ENCODE measurements at regions not wholly inside any gene's neighbourhood (a gene's known extent, or its start where the extent isn't known, plus 50 kb on each side); places are given as distances from the start of the nearest gene placed in this dataset.
A peak's percentile ranks its signal among the peaks of the same experiment; 100 is the strongest.
"Not testable (repeated sequence)": the region's sequence is repeated elsewhere in the genome, so short reads cannot be mapped to it uniquely, and the experiment has no call there.

GRCh38 chr2:201946746-201947145, 86.9 kb upstream of the FZD7 start:
- not testable (repeated sequence) for H3K9me3 ChIP-seq (replicated peaks); H3K4me3 ChIP-seq; H3K36me3 ChIP-seq; H3K27ac ChIP-seq; H3K4me1 ChIP-seq; H3K27me3 ChIP-seq; DNase-seq

- no peaks in the 10 kb centered on the region for H3K4me1 ChIP-seq
- no peak for DNase-seq
- no peaks in the 10 kb centered on the region for H3K36me3 ChIP-seq
- no peak overlapping the region for H3K4me3 ChIP-seq
- no peaks in the 10 kb centered on the region for H3K9me3 ChIP-seq (replicated peaks)
- H3K27me3 ChIP-seq: no peaks in the 10 kb centered on the region
- H3K27ac ChIP-seq: no peak overlapping the region
Observed at GRCh38 chr2:201947287-201947686, 86.4 kb upstream of the FZD7 start.

DNA sequence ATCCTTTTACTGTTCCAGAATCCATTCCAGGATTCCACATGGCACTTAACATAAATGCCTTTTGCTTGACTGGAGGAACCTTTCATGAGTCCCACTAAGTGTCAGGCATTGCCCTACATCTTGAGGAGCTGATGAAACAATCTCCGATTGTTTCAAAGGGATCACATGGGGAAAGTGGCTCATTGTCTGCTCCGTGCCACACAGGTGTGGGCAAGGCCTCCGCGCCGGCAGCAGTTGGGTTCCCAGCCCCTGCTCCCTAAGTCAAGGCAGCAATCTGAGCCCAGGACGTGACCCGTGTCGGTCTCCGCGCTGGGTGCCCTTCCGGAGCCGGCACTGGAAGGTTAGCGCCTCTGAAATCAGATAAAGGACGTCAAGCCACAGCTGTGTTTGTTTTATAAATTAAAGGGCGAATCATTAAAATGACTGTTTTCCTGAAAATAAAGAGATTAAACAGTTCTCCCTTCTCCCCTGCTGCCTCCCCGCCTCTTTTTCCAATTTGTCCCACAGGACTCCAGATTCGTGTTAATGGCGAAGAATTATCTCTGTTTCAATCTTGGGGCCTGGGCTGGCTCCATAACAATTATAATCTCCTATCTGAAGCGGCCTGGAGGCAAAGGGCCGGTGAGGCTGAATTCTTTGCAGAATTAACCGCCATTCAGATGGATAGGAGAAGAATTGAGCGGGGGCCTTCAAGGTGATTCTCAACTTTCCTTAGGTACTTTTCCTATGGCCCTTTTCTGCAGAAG, 84.3 kb upstream of the FZD7 start:
- no peak overlapping the region for H3K27ac ChIP-seq
- H3K36me3 ChIP-seq: no peaks in the 10 kb centered on the region
- H3K4me3 ChIP-seq: peak overlapping the region; percentile 29
- DNase-seq: peak; percentile 25 to 31
- H3K4me1 ChIP-seq: no peaks in the 10 kb centered on the region
- no peaks in the 10 kb centered on the region for H3K27me3 ChIP-seq
- H3K9me3 ChIP-seq (replicated peaks): no peaks in the 10 kb centered on the region

DNA sequence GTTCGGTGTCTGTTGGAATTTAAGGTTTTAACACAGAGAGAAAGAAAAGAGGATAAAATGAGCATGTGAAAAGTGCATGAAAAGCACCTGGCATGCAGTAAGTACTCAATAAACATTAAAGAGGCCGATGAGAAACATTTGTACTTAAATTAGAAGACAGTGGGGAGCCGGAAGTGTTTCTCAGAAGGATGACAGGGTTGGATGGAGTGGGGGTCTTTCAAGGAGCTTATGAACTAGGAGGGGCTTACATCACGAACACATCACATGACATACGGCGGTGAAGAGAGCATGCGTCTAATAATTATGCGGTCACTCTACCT, 83.8 kb upstream of the FZD7 start:
- Histone ChIP-seq H3K27ac (no peak overlapping the region), H3K9me3 (replicated peaks) (no peaks in the 10 kb centered on the region), H3K36me3 (no peaks in the 10 kb centered on the region), H3K27me3 (no peaks in the 10 kb centered on the region), H3K4me1 (no peaks in the 10 kb centered on the region), H3K4me3 (no peak overlapping the region)
- no peak for DNase-seq

DNA sequence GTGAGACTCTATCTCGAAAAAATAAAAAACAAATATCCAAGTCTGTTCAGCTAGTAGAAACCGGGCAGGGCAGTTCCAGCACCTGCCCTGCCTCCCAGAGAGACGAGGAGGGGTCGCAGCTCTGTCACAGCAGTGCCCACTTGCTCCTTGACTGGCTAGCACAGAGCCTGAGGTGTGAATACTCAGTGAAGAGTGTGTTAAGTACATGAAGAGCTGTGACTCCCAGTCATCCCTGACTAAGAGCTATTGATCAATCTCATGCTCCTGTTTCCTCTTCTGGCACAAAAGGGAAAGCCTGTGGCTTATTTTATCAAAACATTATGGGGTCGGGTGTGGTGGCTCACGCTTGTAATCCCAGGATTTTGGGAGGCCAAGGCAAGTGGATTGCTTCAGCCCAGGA, 83.0 kb upstream of the FZD7 start:
- H3K27ac ChIP-seq: no peak overlapping the region
- no peaks in the 10 kb centered on the region for H3K9me3 ChIP-seq (replicated peaks)
- no peak overlapping the region for H3K4me3 ChIP-seq
- H3K36me3 ChIP-seq: no peaks in the 10 kb centered on the region
- H3K27me3 ChIP-seq: no peaks in the 10 kb centered on the region
- no peak for DNase-seq
- no peaks in the 10 kb centered on the region for H3K4me1 ChIP-seq

DNA sequence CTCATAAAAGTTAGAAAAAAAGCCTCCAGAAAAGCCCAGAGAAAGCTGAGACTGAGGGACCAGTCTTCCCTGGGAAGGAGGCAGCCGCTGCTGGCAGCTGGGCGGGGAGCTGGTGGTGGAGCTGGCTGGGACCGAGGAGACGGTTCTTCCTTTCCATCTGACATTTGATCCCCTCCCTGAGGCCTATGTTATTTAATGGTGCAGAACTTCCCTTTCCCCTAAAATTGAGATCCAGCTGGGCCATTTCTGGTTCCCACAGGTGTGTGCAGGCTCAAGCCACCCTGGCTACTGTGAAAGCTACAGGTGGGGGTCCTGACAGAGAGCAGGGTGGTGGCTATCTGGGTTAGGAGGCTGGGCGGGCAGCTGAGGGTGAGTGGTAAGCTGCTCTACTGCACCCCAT, 81.5 kb upstream of the FZD7 start:
- Histone ChIP-seq H3K36me3 (no peaks in the 10 kb centered on the region), H3K4me3 (no peak overlapping the region), H3K9me3 (replicated peaks) (no peaks in the 10 kb centered on the region), H3K27me3 (no peaks in the 10 kb centered on the region), H3K27ac (no peak overlapping the region), H3K4me1 (no peaks in the 10 kb centered on the region)
- DNase-seq: peak; percentile 38 to 58

DNA sequence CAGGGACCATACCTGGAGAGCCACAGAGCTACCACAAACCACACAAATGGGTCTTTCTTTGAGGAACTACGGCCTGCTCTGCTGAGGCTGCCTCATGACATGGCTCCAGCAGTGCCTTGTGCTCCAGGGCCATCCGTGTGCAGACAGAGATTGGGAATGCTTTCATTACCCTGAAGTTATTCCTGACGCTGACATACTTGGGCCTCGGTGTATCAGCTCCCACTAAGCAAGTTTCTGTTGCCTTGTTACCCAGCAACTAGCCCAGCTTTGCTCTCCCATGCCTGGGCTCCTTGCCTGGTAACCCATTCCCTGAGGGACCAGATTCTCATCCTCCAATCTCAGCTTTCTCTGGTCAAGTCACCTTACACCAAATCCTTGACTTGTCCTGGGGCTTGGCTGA, 80.3 kb upstream of the FZD7 start:
- H3K36me3 ChIP-seq: no peaks in the 10 kb centered on the region
- no peak for DNase-seq

DNA sequence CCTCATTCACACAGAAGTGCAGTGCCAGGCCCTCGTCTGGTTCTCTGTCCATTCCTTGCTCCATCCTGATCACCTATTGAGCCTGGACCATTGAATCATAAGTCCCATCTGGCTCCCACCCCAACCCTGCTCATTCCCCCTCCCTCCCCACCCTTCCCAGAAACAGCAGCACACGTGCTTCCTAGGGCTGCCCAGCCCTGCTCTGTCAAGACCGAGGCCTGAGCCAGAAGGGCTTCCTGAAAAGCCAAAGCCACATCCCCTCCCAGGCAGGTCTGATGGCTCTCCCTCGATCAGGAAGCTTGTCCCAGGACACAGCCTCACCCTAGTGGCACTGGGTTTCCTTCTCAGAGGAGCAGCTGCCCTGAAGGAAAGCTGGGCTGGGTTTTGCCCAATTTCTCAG, 79.8 kb upstream of the FZD7 start:
- Histone ChIP-seq H3K27me3 (no peaks in the 10 kb centered on the region), H3K4me1 (no peaks in the 10 kb centered on the region), H3K27ac (no peak overlapping the region), H3K36me3 (no peaks in the 10 kb centered on the region), H3K9me3 (replicated peaks) (no peaks in the 10 kb centered on the region), H3K4me3 (no peak overlapping the region)
- DNase-seq: no peak

More for the DNA sequence above, 80.3 kb upstream of the FZD7 start:
- Histone ChIP-seq H3K27me3 (no peaks in the 10 kb centered on the region), H3K9me3 (replicated peaks) (no peaks in the 10 kb centered on the region), H3K4me1 (no peaks in the 10 kb centered on the region), H3K27ac (no peak overlapping the region), H3K4me3 (no peak overlapping the region)

DNA sequence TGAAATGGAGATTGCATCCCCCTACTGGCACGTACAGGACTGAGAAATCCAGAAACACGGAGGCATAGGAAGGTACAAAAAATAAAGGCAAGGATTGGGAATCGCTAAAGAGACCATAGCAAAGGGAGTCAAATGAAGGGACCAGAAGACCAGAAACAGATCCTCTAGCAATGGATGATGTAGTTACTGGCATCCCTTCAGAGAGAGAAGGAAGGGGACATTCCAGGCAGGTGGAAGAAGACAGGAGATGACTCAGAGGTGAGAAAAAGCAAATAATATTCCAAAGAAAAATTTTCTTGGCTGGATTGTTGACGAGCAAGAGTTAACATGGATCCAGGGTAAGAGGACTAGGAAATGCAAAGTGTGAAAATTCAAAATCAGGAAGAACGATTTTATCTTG, 78.4 kb upstream of the FZD7 start:
- no peaks in the 10 kb centered on the region for H3K27me3 ChIP-seq
- H3K27ac ChIP-seq: no peak overlapping the region
- H3K4me1 ChIP-seq: no peaks in the 10 kb centered on the region
- H3K36me3 ChIP-seq: no peaks in the 10 kb centered on the region
- no peak for DNase-seq
- no peak overlapping the region for H3K4me3 ChIP-seq
- H3K9me3 ChIP-seq (replicated peaks): no peaks in the 10 kb centered on the region

DNA sequence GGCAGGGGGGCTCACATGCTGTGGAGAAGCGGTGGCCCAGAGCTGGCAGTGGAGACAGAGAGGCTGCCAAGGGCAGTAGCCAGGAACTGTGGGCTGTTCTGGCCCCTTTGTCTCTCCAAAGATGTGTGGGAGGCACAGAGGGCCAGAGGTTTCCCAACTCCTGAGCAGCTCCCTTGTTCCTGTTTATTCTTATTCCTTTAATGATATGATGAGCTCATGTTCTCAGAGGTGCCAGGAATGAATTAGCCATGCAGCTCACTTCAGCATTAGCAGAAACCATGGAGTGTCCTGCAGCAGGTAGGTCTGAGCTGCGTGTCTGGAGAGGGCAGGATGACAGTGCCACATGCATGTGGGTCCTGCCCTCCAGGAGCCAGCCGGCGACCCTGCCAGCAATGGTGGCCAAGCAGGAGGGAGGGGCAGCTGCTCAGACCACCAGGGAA, 77.9 kb upstream of the FZD7 start:
- DNase-seq: no peak
- H3K36me3 ChIP-seq: no peaks in the 10 kb centered on the region
- no peaks in the 10 kb centered on the region for H3K9me3 ChIP-seq (replicated peaks)
- no peak overlapping the region for H3K27ac ChIP-seq
- no peaks in the 10 kb centered on the region for H3K27me3 ChIP-seq
- H3K4me3 ChIP-seq: no peak overlapping the region
- no peaks in the 10 kb centered on the region for H3K4me1 ChIP-seq

GRCh38 chr2:201956361-201956760, 77.3 kb upstream of the FZD7 start:
- Histone ChIP-seq H3K36me3 (no peaks in the 10 kb centered on the region), H3K27me3 (no peaks in the 10 kb centered on the region), H3K4me1 (no peaks in the 10 kb centered on the region), H3K4me3 (no peak overlapping the region), H3K9me3 (replicated peaks) (no peaks in the 10 kb centered on the region), H3K27ac (no peak overlapping the region)
- no peak for DNase-seq

- Histone ChIP-seq H3K27me3 (no peaks in the 10 kb centered on the region), H3K9me3 (replicated peaks) (no peaks in the 10 kb centered on the region), H3K4me1 (no peaks in the 10 kb centered on the region)
Observed at GRCh38 chr2:201957091-201957490, 76.6 kb upstream of the FZD7 start.

GRCh38 chr2:201959198-201959597, 74.5 kb upstream of the FZD7 start:
- DNase-seq: no peak
- no peak overlapping the region for H3K4me3 ChIP-seq
- no peaks in the 10 kb centered on the region for H3K36me3 ChIP-seq
- no peaks in the 10 kb centered on the region for H3K4me1 ChIP-seq
- no peaks in the 10 kb centered on the region for H3K9me3 ChIP-seq (replicated peaks)
- H3K27me3 ChIP-seq: no peaks in the 10 kb centered on the region
- H3K27ac ChIP-seq: no peak overlapping the region

More at GRCh38 chr2:201957091-201957490, 76.6 kb upstream of the FZD7 start:
- Histone ChIP-seq H3K27ac (no peak overlapping the region), H3K36me3 (no peaks in the 10 kb centered on the region), H3K4me3 (no peak overlapping the region)
- no peak for DNase-seq

DNA sequence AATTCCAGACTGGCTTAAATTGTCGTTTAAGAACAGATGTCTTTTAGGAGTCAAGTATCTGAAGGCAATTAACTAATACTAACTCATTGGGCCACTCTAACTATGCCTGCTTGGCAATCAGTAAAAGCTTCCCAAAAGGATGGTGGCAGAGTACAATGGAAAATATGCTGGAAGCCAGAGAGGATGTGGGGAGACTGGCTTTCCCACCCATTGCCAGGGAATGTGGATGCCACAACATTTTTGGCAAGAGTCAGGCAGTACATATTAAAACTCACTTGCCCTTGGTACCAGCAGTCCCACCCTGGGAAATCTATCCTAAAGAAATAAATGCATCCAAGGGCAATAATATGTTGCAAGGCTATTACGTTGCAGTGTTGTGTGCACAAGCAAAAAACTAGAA, 74.0 kb upstream of the FZD7 start:
- H3K36me3 ChIP-seq: no peaks in the 10 kb centered on the region
- no peak overlapping the region for H3K27ac ChIP-seq
- no peaks in the 10 kb centered on the region for H3K4me1 ChIP-seq
- H3K9me3 ChIP-seq (replicated peaks): no peaks in the 10 kb centered on the region
- no peak overlapping the region for H3K4me3 ChIP-seq
- no peak for DNase-seq
- H3K27me3 ChIP-seq: no peaks in the 10 kb centered on the region

DNA sequence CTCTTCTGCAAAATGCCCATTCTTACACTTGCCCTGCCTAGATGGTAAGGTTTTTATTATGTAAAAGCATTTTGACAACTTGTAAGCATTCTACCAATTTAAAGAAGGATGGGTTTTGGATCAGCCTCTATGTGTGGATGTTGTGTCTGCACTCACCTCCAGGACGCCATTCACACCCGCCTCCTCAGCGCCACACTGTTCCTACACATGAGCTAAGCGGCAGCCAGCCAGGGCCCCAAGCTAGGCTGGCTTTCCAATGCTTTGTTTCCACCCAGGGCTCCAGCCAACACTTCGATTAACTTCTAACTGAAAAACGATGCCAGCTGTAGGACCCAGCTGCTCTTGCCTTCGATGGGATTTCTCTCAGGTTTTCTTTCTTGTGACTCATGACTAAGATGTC, 73.3 kb upstream of the FZD7 start:
- H3K27me3 ChIP-seq: no peaks in the 10 kb centered on the region
- H3K27ac ChIP-seq: no peak overlapping the region
- H3K36me3 ChIP-seq: no peaks in the 10 kb centered on the region
- no peak for DNase-seq
- H3K4me3 ChIP-seq: no peak overlapping the region
- no peaks in the 10 kb centered on the region for H3K9me3 ChIP-seq (replicated peaks)
- no peaks in the 10 kb centered on the region for H3K4me1 ChIP-seq

DNA sequence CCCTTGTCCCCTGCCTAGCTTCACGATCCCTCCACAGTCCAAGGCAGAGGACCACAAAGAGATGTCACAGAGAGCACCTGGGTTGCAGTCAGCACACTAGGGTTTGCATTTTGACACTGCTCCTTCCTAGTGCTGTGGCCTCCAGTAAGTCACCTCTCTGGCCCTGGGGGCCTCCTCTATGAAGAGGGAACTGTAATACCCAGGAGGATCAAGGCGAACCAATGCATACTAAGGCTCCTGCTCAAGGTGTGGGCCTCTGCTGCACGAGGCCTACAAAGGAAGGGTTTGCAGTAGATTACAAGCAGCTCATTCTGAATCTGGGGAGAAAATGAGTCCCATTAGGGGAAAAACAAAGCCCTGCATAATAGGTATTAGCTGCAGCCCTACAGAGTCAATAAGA, 72.3 kb upstream of the FZD7 start:
- Histone ChIP-seq H3K27ac (no peak overlapping the region), H3K36me3 (no peaks in the 10 kb centered on the region), H3K27me3 (no peaks in the 10 kb centered on the region), H3K4me1 (no peaks in the 10 kb centered on the region), H3K4me3 (no peak overlapping the region), H3K9me3 (replicated peaks) (no peaks in the 10 kb centered on the region)
- no peak for DNase-seq
